Lung (tissue), 11 donors: ENCODE measurements at regions not wholly inside any gene's neighbourhood (a gene's known extent, or its start where the extent isn't known, plus 50 kb on each side); places are given as distances from the start of the nearest gene placed in this dataset.

Experiments used
- ATAC-seq: fragments of 200-7000 bp; cut with Tn5 transposase; one replicate; pipeline ENCODE4 v1.9.1; 2020; ENCODE audit warnings: moderate number of reproducible peaks; ENCODE audit not compliant: insufficient read depth, low FRiP score
- DNase-seq, 3 donors: peaks; one replicate each; pipeline ENCODE4 v3.0.0-alpha.2; 2013 to 2017
- H3K27ac ChIP-seq, 2 donors: one replicate each; pipeline ENCODE4 v1.5.1; 2013; ENCODE audit warnings: mild to moderate bottlenecking in 2 of 2, moderate library complexity in 2 of 2, control low read depth in 1 of 2, inconsistent platforms in 1 of 2, low read depth in 1 of 2, low read length in 1 of 2
- H3K27me3 ChIP-seq, 3 donors: one replicate each; pipeline ENCODE4 v1.5.1; 2013; ENCODE audit warnings: low read length in 2 of 3; ENCODE audit not compliant: control insufficient read depth in 3 of 3, insufficient read depth in 3 of 3
- H3K36me3 ChIP-seq, 4 donors: one replicate each; pipeline ENCODE4 v1.5.1; 2013; ENCODE audit warnings: low read length in 4 of 4, mild to moderate bottlenecking in 1 of 4, moderate library complexity in 1 of 4; ENCODE audit not compliant: control insufficient read depth in 4 of 4, insufficient read depth in 4 of 4
- H3K4me1 ChIP-seq, 5 donors: one replicate each; pipeline ENCODE4 v1.5.1; 2013; ENCODE audit warnings: low read length in 5 of 5, mild to moderate bottlenecking in 2 of 5, moderate library complexity in 1 of 5; ENCODE audit not compliant: control insufficient read depth in 5 of 5, insufficient read depth in 5 of 5
- H3K4me3 ChIP-seq: one replicate; pipeline ENCODE4 v1.5.1; 2013; ENCODE audit warnings: mild to moderate bottlenecking, control low read depth, moderate library complexity
- H3K9ac ChIP-seq, 2 donors: one replicate each; pipeline ENCODE4 v1.5.1; 2013; ENCODE audit warnings: low read length in 2 of 2, control low read depth in 1 of 2; ENCODE audit not compliant: insufficient read depth in 1 of 2
- H3K9me3 ChIP-seq, 4 donors: one replicate each; pipeline ENCODE4 v1.5.1; 2013; ENCODE audit warnings: low read length in 3 of 4, mild to moderate bottlenecking in 1 of 4, moderate library complexity in 1 of 4; ENCODE audit not compliant: control insufficient read depth in 4 of 4, insufficient read depth in 3 of 4
- CTCF ChIP-seq: IDR thresholded peaks from 2 replicates; pipeline ENCODE4 v1.5.1; 2012; ENCODE audit warnings: mild to moderate bottlenecking; ENCODE audit errors: control extremely low read depth, extremely low read depth
- WGBS, 2 donors: extraction: QIAGEN DNeasy Blood & Tissue Kit; methylation state at CpG; one replicate each; pipeline ENCODE4 v1.1.7; 2013; 5-methylcytosine and 5-hydroxymethylcytosine counted together
- donor health status: control.
- donor health status: control.
- donor health status: Bipolar disorder and iron deficiency.
- donor health status: healthy.
- donor health status: DM: yes; HTN: yes; CAD: no.

GRCh38 chr10:10946801-10947200 is 70.9 kb upstream of the CELF2 start:
- WGBS, 2 donors = 85 to 87% methylated on average over 4 of the region's 4 CpGs
- Histone ChIP-seq H3K9me3 (peaks cover 0 to 10% (median 0%) of the 10 kb centered on the region in 4 donors), H3K27ac (no peak overlapping the region), H3K36me3 (peaks cover 0 to 2% (median 0%) of the 10 kb centered on the region in 4 donors), H3K4me1 (no peaks in the 10 kb centered on the region), H3K27me3 (no peaks in the 10 kb centered on the region), H3K9ac (no peak overlapping the region), H3K4me3 (no peak overlapping the region)
- no peak for ATAC-seq
- DNase-seq = no peak
- TF ChIP-seq CTCF = no peak

- Histone ChIP-seq H3K9me3 (no peaks in the 10 kb centered on the region), H3K27ac (no peak overlapping the region), H3K36me3 (no peaks in the 10 kb centered on the region), H3K4me3 (no peak overlapping the region), H3K9ac (no peak overlapping the region), H3K4me1 (no peaks in the 10 kb centered on the region), H3K27me3 (no peaks in the 10 kb centered on the region)
- TF ChIP-seq CTCF = no peak
- no peak for ATAC-seq
- DNase-seq = no peak
- 94 to 97% methylated on average over 7 of the region's 7 CpGs for WGBS, 2 donors
These were observed 66.0 kb upstream of the CELF2 start for GRCh38 chr10:10951675-10952074.

GRCh38 chr10:10952800-10953199 is 64.9 kb upstream of the CELF2 start:
- H3K4me3 ChIP-seq = no peak overlapping the region
- no peak overlapping the region for H3K9ac ChIP-seq
- H3K27me3 ChIP-seq = no peaks in the 10 kb centered on the region
- H3K4me1 ChIP-seq = no peaks in the 10 kb centered on the region
- H3K36me3 ChIP-seq = no peaks in the 10 kb centered on the region
- H3K27ac ChIP-seq = no peak overlapping the region
- TF ChIP-seq CTCF = no peak
- DNase-seq (no peak), ATAC-seq (no peak)
- no peaks in the 10 kb centered on the region for H3K9me3 ChIP-seq
- WGBS, 2 donors = 73 to 90% methylated on average over 3 of the region's 3 CpGs
